ENCODE measurements at regions not wholly inside any gene's neighbourhood (a gene's known extent, or its start where the extent isn't known, plus 50 kb on each side); places are given as distances from the start of the nearest gene placed in this dataset.
A peak's percentile ranks its signal among the peaks of the same experiment; 100 is the strongest.
"Not testable (repeated sequence)": the region's sequence is repeated elsewhere in the genome, so short reads cannot be mapped to it uniquely, and the experiment has no call there.

- not testable (repeated sequence) for DNase-seq
These were observed 893.9 kb downstream of the SLC6A15 start for GRCh38 chr12:84018556-84019179.

GRCh38 chr12:84016956-84017355 is 895.6 kb downstream of the SLC6A15 start:
- DNase-seq: no peak

GRCh38 chr12:83997423-83997822 is 915.2 kb downstream of the SLC6A15 start:
- DNase-seq: no peak

GRCh38 chr12:83996671-83997070 is 915.9 kb downstream of the SLC6A15 start:
- no peak for DNase-seq

GRCh38 chr12:83985084-83985483 is 927.5 kb downstream of the SLC6A15 start:
- DNase-seq: peak in 1 of 3 experiments; percentile 58

- no peak for DNase-seq
These were observed 932.2 kb downstream of the SLC6A15 start for GRCh38 chr12:83980398-83980797.

- DNase-seq: no peak
These were observed 932.8 kb downstream of the SLC6A15 start for GRCh38 chr12:83979785-83980184.

GRCh38 chr12:83971781-83972180 is 940.8 kb downstream of the SLC6A15 start:
- no peak for DNase-seq

- no peak for DNase-seq
These were observed 951.8 kb downstream of the SLC6A15 start for GRCh38 chr12:83960767-83961166.

- no peak for DNase-seq
These were observed 953.6 kb downstream of the SLC6A15 start for GRCh38 chr12:83958997-83959396.

- DNase-seq: no peak
These were observed 957.5 kb downstream of the SLC6A15 start for GRCh38 chr12:83954956-83955601.

GRCh38 chr12:83954071-83954789 is 958.4 kb downstream of the SLC6A15 start:
- no peak for DNase-seq

GRCh38 chr12:83945871-83946270 is 966.7 kb downstream of the SLC6A15 start:
- DNase-seq: peak in 1 of 3 experiments; percentile 34

- no peak for DNase-seq
These were observed 972.9 kb downstream of the SLC6A15 start for GRCh38 chr12:83939718-83940117.

- no peak for DNase-seq
These were observed 979.0 kb downstream of the SLC6A15 start for GRCh38 chr12:83933615-83934014.

- DNase-seq: no peak
These were observed 980.6 kb downstream of the SLC6A15 start for GRCh38 chr12:83932011-83932410.

- DNase-seq: no peak
These were observed 981.1 kb downstream of the SLC6A15 start for GRCh38 chr12:83931451-83931850.

GRCh38 chr12:83929792-83930191 is 982.8 kb downstream of the SLC6A15 start:
- DNase-seq: not testable (repeated sequence)

GRCh38 chr12:83920821-83921547 is 991.6 kb downstream of the SLC6A15 start:
- DNase-seq: no peak

GRCh38 chr12:83919081-83919480 is 993.5 kb downstream of the SLC6A15 start:
- no peak for DNase-seq

GRCh38 chr12:83904175-83904574 is 1008.4 kb downstream of the SLC6A15 start:
- no peak for DNase-seq

GRCh38 chr12:83896416-83896815 is 1016.2 kb downstream of the SLC6A15 start:
- DNase-seq: no peak

- no peak for DNase-seq
These were observed 1019.5 kb downstream of the SLC6A15 start for GRCh38 chr12:83893101-83893500.
